Neural cell (in vitro differentiated cells): ENCODE measurements at regions not wholly inside any gene's neighbourhood (a gene's known extent, or its start where the extent isn't known, plus 50 kb on each side); places are given as distances from the start of the nearest gene placed in this dataset.

ENCODE experiments used
- REST ChIP-seq: IDR thresholded peaks from 2 replicates; pipeline ENCODE4 v1.6.1; 2012; ENCODE audit warnings: borderline replicate concordance
- TF ChIP-seq, protein P1 (sequence below): fragments of 450-650 bp; IDR thresholded peaks from 2 replicates; pipeline ENCODE4 v1.5.1; 2014; ENCODE audit warnings: antibody characterized with exemption, mild to moderate bottlenecking, moderate library complexity; ENCODE audit not compliant: poor library complexity, severe bottlenecking

GRCh38 chr22:35155403-35156025 lies 89.6 kb downstream of the ISX start:
- no peak for TF ChIP-seq REST
- TF ChIP-seq, protein P1, sequence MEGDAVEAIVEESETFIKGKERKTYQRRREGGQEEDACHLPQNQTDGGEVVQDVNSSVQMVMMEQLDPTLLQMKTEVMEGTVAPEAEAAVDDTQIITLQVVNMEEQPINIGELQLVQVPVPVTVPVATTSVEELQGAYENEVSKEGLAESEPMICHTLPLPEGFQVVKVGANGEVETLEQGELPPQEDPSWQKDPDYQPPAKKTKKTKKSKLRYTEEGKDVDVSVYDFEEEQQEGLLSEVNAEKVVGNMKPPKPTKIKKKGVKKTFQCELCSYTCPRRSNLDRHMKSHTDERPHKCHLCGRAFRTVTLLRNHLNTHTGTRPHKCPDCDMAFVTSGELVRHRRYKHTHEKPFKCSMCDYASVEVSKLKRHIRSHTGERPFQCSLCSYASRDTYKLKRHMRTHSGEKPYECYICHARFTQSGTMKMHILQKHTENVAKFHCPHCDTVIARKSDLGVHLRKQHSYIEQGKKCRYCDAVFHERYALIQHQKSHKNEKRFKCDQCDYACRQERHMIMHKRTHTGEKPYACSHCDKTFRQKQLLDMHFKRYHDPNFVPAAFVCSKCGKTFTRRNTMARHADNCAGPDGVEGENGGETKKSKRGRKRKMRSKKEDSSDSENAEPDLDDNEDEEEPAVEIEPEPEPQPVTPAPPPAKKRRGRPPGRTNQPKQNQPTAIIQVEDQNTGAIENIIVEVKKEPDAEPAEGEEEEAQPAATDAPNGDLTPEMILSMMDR = no peak
